ENCODE measurements at regions not wholly inside any gene's neighbourhood (a gene's known extent, or its start where the extent isn't known, plus 50 kb on each side); places are given as distances from the start of the nearest gene placed in this dataset.
"Not testable (repeated sequence)": the region's sequence is repeated elsewhere in the genome, so short reads cannot be mapped to it uniquely, and the experiment has no call there.

DNA sequence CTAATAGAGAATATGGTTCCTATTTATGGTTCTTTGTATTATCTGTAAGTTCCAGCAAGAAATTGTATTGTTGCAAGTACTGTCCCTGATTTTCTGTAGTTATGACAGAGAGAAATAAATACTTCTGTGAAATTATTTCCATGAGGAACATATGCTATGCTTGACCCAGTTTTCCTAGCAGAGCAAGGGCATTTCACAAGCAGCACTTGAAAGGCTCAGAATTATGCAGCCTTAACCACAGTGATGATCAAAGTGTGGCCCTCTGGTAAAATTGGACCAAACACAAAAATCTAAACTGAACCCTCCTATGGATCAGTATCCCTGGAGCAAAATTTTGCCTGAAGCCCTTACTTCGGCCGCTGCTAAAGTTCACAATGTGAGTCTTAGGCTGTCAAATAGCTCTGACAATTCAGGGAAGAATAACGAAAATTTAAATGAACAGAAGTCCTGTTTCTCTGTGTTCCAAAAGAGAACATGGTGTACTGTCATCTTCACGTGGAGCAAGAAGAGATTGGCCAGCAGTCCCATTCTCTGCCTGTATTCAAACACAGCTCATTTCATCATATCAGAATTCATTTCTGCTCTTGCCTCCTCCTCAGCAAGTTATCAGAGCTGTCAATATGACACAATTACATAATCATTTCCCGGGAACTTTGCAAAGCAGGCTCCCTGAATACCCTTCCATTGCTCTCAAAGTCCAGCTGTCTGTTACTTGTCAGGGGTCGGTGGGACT lies 471.9 kb downstream of the RPS29 start:
- no peak for DNase-seq (ENCODE audit: low read depth)

- no peak for DNase-seq (ENCODE audit: low read depth)
These were observed 479.2 kb downstream of the RPS29 start for GRCh38 chr14:49106741-49107667.

DNA sequence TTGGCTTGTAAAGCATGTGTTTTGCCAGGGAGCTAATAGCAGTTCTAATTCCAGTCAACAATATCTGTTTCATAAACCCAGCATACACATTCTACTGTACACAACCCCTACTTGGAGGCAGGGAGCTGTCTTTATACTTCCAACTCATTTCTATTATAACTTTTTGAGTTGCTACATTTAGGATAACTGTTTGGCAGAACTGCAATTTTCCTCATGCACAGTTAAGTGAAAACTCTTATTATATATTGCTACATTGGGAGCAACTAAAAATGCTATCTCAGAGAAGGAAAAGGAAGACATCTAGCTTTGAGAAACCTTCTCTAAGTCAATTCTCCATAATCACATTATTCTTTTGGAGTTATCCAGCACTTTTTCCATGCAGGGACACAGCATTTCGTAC lies 480.2 kb downstream of the RPS29 start:
- no peak for DNase-seq (ENCODE audit: low read depth)

DNA sequence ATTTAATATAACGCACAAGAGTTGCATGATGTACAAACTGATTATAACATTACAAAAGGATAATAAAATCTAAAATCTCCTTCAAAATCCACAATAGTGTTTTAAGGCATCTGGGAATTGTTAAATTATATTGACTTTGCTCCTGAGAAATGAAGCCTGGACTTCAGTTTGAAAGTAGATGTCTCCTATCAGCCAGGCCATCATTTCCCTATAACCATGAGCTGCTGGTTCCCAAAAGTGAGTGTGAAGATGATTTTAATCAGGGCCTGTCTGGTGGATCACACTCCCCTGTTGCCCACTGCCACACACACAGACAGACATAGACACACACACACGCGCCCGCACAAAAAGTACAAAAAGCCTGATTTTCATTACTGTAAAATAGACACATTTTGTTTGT lies 480.7 kb downstream of the RPS29 start:
- no peak for DNase-seq (ENCODE audit: low read depth)

GRCh38 chr14:49092345-49092744 lies 493.8 kb downstream of the RPS29 start:
- no peak for DNase-seq (ENCODE audit: low read depth)

DNA sequence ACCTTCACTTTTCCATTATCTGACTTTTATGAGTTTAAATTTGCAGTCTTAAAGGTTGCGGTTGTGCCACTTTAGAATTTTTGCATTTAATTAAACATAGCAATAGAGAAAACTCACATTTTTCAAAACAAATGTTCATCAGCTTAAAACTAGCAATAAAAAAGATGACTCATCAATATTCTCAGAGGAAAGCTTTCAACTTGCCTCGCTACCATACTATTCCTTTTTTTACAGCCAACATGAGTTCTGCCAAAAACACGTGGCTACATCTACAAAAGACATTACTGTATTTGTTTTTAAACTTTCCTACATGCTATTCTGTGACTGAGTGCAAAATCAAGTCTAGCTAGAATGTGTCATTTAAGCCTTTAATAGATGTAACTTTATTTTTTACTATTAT lies 497.1 kb downstream of the RPS29 start:
- DNase-seq (ENCODE audit: low read depth): no peak

GRCh38 chr14:49073292-49073691 lies 512.9 kb downstream of the RPS29 start:
- DNase-seq (ENCODE audit: low read depth): not testable (repeated sequence)

GRCh38 chr14:49058511-49058910 lies 527.7 kb downstream of the RPS29 start:
- no peak for DNase-seq (ENCODE audit: low read depth)

DNA sequence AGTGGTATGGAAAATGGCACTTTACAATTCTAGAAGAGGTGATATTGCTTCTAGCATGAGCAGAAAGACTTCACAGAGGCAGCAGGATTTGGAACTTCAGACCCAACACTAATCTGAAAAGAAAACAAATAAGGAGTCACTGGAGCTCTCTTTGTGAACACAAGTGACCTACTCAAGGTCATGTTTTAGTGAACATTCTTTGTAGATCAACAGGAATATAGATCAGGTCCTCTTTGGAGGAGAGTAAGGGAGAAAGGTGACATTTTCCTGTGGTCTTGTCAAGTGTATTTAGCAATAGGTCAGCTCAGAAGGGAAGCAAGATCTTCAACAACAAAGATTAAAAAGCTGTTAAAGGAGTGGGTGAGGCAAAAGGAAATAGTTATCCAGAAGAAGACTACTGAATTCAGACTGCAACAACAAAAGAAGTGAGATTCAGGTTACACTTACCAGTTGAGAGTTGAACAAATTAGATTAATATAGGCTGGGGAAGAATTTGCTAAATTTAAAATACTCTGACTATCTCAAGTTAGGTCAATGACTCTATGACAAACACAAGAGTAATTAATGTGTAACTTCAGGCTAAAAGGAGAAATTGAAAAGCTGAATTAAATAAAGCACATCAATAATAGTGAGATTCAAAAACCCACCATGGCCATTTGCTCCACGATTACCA lies 528.2 kb downstream of the RPS29 start:
- DNase-seq (ENCODE audit: low read depth): no peak

GRCh38 chr14:49056021-49056420 lies 530.2 kb downstream of the RPS29 start:
- no peak for DNase-seq (ENCODE audit: low read depth)

- DNase-seq (ENCODE audit: low read depth): peak; percentile 68
These were observed 533.7 kb downstream of the RPS29 start for GRCh38 chr14:49052521-49052920.

DNA sequence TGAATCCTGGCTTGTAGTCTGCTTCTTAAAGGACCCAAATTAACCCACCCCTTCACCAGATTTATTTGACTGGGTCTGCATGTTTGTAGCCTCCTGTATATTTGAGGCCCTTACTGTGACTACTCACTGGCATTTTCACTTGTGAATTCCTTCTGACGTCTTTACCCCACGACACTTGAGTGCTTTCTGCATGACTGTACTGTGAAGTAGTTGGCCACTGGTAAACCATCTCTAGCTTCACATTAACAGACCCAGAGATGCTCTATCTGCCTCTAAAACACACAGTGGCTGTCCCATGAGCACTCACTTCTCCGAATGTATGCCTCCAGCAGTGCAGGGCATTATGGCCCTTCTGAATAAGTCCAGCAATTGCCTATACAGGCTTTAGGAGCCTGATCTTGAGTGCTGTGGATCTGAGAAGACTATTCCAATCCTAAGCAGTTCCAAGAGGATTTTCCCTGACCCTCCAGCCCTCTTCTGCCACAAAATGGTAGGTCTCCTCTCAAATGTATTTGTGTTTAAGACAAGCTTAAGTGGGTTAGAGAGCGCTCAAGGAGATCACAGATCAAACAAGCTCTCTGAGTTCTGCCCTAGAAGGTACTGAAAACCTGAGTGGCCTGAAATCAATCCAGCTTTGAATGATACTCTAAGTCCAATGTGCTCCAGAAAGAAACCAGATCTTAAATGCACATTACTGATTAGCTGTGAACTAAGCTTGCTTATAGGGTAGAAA lies 534.7 kb downstream of the RPS29 start:
- DNase-seq (ENCODE audit: low read depth): no peak

- no peak for DNase-seq (ENCODE audit: low read depth)
These were observed 535.4 kb downstream of the RPS29 start for GRCh38 chr14:49050822-49051221.

DNA sequence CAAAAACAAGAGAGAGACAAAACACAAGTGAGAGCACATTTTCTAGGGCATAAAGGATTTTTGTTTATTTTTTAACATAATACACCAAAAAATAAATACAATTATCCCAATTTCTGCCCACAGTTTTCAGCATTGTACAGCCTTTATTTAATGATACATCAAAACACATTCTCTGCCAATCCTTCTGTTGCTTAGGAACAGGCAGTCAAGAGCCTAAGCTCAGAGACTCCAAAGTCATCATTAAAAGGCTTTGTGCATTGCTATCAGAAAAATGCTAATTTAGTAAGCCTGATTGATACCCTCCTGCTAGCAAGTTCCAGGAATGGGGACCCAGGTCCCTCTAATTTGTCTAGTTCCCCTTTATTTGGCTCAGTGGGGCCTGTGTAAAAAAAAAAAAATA lies 536.5 kb downstream of the RPS29 start:
- DNase-seq (ENCODE audit: low read depth): no peak

DNA sequence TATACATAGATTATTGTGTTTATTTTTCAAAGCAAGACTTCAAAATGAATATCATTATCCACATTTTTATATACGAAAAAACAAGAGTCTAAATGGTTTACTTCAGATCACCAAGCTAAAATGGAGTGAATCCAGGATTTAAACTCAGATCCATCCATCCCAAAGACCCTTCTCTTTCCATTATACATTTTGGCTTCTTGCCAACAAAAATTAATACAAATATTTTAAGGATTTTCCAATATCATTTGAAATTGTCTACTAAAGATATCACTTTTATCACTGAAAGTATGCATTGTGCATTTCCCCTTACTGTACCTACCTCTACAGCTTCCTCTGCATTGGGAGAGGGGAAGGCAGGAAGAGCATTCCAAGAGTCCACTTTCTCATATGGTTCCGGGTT lies 541.2 kb downstream of the RPS29 start:
- no peak for DNase-seq (ENCODE audit: low read depth)

DNA sequence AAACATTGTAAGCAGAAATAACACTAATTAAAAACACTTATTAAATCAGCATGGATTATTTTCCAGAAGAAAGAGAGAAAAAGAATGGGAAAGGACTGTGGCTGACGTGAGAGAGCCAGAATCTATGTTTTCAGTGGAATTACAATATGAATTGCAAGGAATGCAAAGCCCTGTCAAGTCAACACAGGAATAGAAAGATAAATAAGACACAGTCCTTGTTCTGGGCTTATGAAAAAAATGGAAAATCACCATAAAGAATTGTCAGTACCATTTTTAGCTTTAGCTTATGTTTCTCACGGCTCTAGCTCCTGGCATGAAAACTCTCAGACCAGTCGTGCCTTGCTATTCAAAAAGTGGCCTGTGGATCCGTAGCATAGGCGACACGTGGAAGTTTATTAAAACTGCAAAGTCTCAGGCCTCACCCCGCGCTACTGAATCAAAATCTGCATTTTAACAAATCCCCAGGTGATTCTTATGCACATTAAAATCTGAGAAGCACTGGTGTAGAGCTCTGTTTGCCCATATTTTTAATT lies 549.1 kb downstream of the RPS29 start:
- DNase-seq (ENCODE audit: low read depth): no peak

DNA sequence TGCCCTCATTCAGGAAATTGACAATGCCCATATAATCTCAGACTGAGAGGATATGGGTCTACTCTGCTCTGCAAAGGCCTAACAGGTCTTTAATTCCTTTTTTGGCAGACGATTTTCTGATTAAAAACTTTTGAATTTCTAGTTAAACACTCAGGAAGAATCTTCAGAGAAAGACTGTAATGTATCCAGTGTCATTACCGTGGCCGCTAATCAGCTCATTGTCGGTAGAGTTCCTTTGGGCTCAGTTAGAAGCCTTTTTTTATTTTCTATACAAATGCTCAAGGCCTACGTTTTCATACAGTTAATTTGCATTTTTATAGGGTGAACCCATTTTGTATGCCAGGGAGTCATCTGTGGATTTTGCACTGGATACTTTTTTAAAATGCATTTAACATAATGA lies 549.9 kb downstream of the RPS29 start:
- no peak for DNase-seq (ENCODE audit: low read depth)

GRCh38 chr14:49033131-49033530 lies 553.0 kb downstream of the RPS29 start:
- DNase-seq (ENCODE audit: low read depth): no peak

- not testable (repeated sequence) for DNase-seq (ENCODE audit: low read depth)
These were observed 554.5 kb downstream of the RPS29 start for GRCh38 chr14:49031710-49032109.

DNA sequence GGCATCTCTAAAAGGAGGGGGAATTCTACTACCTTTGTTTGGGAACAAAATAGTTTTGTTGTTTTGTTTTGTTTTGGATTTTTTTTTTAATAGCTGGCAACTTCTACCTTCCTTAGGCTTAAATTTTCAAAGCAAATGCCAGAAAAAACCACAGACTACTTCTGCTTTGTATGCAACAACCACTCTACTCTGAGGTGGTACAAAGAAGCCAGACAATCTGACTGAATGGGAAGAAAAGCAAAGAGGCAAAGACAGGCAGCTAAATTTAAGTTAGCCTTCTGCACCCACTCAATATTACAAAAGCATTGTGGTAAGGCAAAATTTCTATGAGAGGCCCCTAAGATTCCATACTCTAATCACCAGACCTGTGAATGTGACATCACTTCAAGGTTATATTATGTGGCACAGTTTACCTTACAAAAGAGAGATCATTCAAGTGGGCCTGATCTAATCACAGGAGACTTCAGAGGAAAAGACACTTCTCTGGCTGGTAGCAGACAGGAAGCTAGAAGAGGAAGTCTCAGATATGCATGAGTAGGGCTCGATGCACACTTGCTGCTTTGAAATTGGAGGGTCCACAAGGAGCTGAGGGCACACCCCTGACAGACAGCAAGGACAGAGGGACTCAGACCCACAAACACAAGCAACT lies 566.6 kb downstream of the RPS29 start:
- DNase-seq (ENCODE audit: low read depth): no peak

GRCh38 chr14:49017447-49017846 lies 568.7 kb downstream of the RPS29 start:
- DNase-seq (ENCODE audit: low read depth): no peak

Measured in HS-5 (cell line).